Choroid plexus epithelial cell (primary cell): ENCODE measurements at regions not wholly inside any gene's neighbourhood (a gene's known extent, or its start where the extent isn't known, plus 50 kb on each side); places are given as distances from the start of the nearest gene placed in this dataset.

Experiments
- DNase-seq: peaks from one replicate; pipeline ENCODE4 v3.0.0-alpha.2; 2010; ENCODE audit warnings: low read depth
- H3K4me3 ChIP-seq: 2 replicates; pipeline ENCODE4 v1.5.1; 2011; ENCODE audit warnings: low read depth, mild to moderate bottlenecking, control low read depth, low read length, moderate library complexity
- TF ChIP-seq, protein P1 (sequence below): conservative IDR thresholded peaks from 2 replicates; pipeline ENCODE4 v1.5.1; 2011; ENCODE audit warnings: low read depth, mild to moderate bottlenecking, control low read depth, inconsistent platforms, low read length, moderate library complexity

DNA sequence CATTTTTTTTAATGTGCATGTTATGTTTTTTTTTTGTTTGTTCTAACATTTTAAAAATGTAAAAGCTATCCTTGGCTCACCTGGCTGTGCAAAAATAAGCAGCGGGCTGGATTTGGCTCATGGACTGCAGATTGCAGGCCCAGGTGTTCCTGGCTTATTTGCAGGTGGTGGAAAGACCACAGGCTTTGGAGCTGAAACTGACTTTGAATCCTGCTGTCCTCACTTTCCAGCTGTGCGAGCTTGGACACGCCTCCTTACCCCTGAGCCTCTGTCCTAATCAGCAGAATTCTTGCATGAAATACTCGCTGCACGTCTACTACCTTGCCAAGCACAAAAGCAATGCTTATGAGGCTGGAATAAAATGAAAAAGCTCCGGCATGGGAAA is 188.7 kb upstream of the TPM1 start:
- no peak overlapping the region for H3K4me3 ChIP-seq
- DNase-seq, result peak; percentile 44
- TF ChIP-seq, protein P1, sequence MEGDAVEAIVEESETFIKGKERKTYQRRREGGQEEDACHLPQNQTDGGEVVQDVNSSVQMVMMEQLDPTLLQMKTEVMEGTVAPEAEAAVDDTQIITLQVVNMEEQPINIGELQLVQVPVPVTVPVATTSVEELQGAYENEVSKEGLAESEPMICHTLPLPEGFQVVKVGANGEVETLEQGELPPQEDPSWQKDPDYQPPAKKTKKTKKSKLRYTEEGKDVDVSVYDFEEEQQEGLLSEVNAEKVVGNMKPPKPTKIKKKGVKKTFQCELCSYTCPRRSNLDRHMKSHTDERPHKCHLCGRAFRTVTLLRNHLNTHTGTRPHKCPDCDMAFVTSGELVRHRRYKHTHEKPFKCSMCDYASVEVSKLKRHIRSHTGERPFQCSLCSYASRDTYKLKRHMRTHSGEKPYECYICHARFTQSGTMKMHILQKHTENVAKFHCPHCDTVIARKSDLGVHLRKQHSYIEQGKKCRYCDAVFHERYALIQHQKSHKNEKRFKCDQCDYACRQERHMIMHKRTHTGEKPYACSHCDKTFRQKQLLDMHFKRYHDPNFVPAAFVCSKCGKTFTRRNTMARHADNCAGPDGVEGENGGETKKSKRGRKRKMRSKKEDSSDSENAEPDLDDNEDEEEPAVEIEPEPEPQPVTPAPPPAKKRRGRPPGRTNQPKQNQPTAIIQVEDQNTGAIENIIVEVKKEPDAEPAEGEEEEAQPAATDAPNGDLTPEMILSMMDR, result no peak

GRCh38 chr15:62854420-62855084 is 188.0 kb upstream of the TPM1 start:
- TF ChIP-seq, protein P1, result no peak
- no peak overlapping the region for H3K4me3 ChIP-seq
- no peak for DNase-seq

- no peak for DNase-seq
- TF ChIP-seq, protein P1, result no peak
- no peak overlapping the region for H3K4me3 ChIP-seq
Measured at GRCh38 chr15:62855085-62855476, 187.5 kb upstream of the TPM1 start.

GRCh38 chr15:62856466-62857246 is 185.9 kb upstream of the TPM1 start:
- TF ChIP-seq, protein P1, result no peak
- H3K4me3 ChIP-seq, result no peak overlapping the region
- no peak for DNase-seq

- H3K4me3 ChIP-seq, result no peak overlapping the region
Measured at GRCh38 chr15:62857411-62857853, 185.1 kb upstream of the TPM1 start.

GRCh38 chr15:62858343-62858742 is 184.2 kb upstream of the TPM1 start:
- TF ChIP-seq, protein P1, result no peak
- H3K4me3 ChIP-seq, result no peak overlapping the region
- DNase-seq, result no peak

More at GRCh38 chr15:62857411-62857853, 185.1 kb upstream of the TPM1 start:
- no peak for DNase-seq
- TF ChIP-seq, protein P1, result no peak
